Fibroblast of skin of right quadriceps (primary cell): ENCODE measurements at regions not wholly inside any gene's neighbourhood (a gene's known extent, or its start where the extent isn't known, plus 50 kb on each side); places are given as distances from the start of the nearest gene placed in this dataset.
A peak's percentile ranks its signal among the peaks of the same experiment; 100 is the strongest.

ENCODE experiments used
- DNase-seq: peaks from one replicate; pipeline ENCODE4 v3.0.0-alpha.2; 2013

GRCh38 chr5:57831932-57832331 is 349.3 kb upstream of the ACTBL2 start:
- peak; percentile 35 for DNase-seq

GRCh38 chr5:57831090-57831489 is 348.5 kb upstream of the ACTBL2 start:
- DNase-seq: no peak

- no peak for DNase-seq
Observed at GRCh38 chr5:57828221-57828620, 345.6 kb upstream of the ACTBL2 start.

- DNase-seq: peak; percentile 93
Observed at GRCh38 chr5:57825031-57825686, 342.5 kb upstream of the ACTBL2 start.

GRCh38 chr5:57824623-57825022 is 342.0 kb upstream of the ACTBL2 start:
- DNase-seq: no peak

GRCh38 chr5:57824047-57824446 is 341.4 kb upstream of the ACTBL2 start:
- peak; percentile 86 for DNase-seq

GRCh38 chr5:57822651-57823050 is 340.0 kb upstream of the ACTBL2 start:
- no peak for DNase-seq

- no peak for DNase-seq
Observed at GRCh38 chr5:57818397-57818796, 335.8 kb upstream of the ACTBL2 start.

- DNase-seq: no peak
Observed at GRCh38 chr5:57817924-57818323, 335.3 kb upstream of the ACTBL2 start.

GRCh38 chr5:57817001-57817453 is 334.4 kb upstream of the ACTBL2 start:
- DNase-seq: peak; percentile 57

GRCh38 chr5:57816108-57816507 is 333.5 kb upstream of the ACTBL2 start:
- peak; percentile 97 for DNase-seq

GRCh38 chr5:57805732-57806131 is 323.1 kb upstream of the ACTBL2 start:
- DNase-seq: peak; percentile 46

- DNase-seq: no peak
Observed at GRCh38 chr5:57805170-57805569, 322.6 kb upstream of the ACTBL2 start.

GRCh38 chr5:57804505-57804904 is 321.9 kb upstream of the ACTBL2 start:
- DNase-seq: no peak

- peak; percentile 96 for DNase-seq
Observed at GRCh38 chr5:57804007-57804444, 321.4 kb upstream of the ACTBL2 start.

- no peak for DNase-seq
Observed at GRCh38 chr5:57802131-57802530, 319.5 kb upstream of the ACTBL2 start.

- DNase-seq: no peak
Observed at GRCh38 chr5:57795203-57795602, 312.6 kb upstream of the ACTBL2 start.

- no peak for DNase-seq
Observed at GRCh38 chr5:57791875-57792274, 309.3 kb upstream of the ACTBL2 start.

- no peak for DNase-seq
Observed at GRCh38 chr5:57785946-57786345, 303.3 kb upstream of the ACTBL2 start.

GRCh38 chr5:57784121-57784520 is 301.5 kb upstream of the ACTBL2 start:
- no peak for DNase-seq

GRCh38 chr5:57783693-57784092 is 301.1 kb upstream of the ACTBL2 start:
- DNase-seq: no peak

GRCh38 chr5:57780961-57781325 is 298.3 kb upstream of the ACTBL2 start:
- DNase-seq: no peak

- DNase-seq: no peak
Observed at GRCh38 chr5:57780306-57780960, 297.8 kb upstream of the ACTBL2 start.

- peak; percentile 79 for DNase-seq
Observed at GRCh38 chr5:57779383-57780223, 297.0 kb upstream of the ACTBL2 start.
